Superior temporal gyrus (tissue), 1 donor: ENCODE measurements at regions not wholly inside any gene's neighbourhood (a gene's known extent, or its start where the extent isn't known, plus 50 kb on each side); places are given as distances from the start of the nearest gene placed in this dataset.

ENCODE experiments used
- DNase-seq: peaks from one replicate; pipeline ENCODE4 v3.0.0-alpha.2; 2016; ENCODE audit errors: extremely low spot score

- no peak for DNase-seq
Observed at GRCh38 chr6:145373826-145374225, 361.5 kb downstream of the EPM2A start.

GRCh38 chr6:145374570-145374969, 360.8 kb downstream of the EPM2A start:
- no peak for DNase-seq

- no peak for DNase-seq
Observed at GRCh38 chr6:145375502-145375901, 359.8 kb downstream of the EPM2A start.

- DNase-seq = no peak
Observed at GRCh38 chr6:145380186-145380585, 355.1 kb downstream of the EPM2A start.

GRCh38 chr6:145381941-145382340, 353.4 kb downstream of the EPM2A start:
- DNase-seq = no peak

- DNase-seq = no peak
Observed at GRCh38 chr6:145383428-145383827, 351.9 kb downstream of the EPM2A start.

GRCh38 chr6:145384503-145384902, 350.8 kb downstream of the EPM2A start:
- no peak for DNase-seq

- DNase-seq = no peak
Observed at GRCh38 chr6:145396499-145396898, 338.8 kb downstream of the EPM2A start.

GRCh38 chr6:145400508-145400907, 334.8 kb downstream of the EPM2A start:
- no peak for DNase-seq

GRCh38 chr6:145405006-145405551, 330.2 kb downstream of the EPM2A start:
- no peak for DNase-seq

GRCh38 chr6:145406783-145407182, 328.5 kb downstream of the EPM2A start:
- no peak for DNase-seq

- no peak for DNase-seq
Observed at GRCh38 chr6:145415616-145416015, 319.7 kb downstream of the EPM2A start.

GRCh38 chr6:145420599-145420998, 314.7 kb downstream of the EPM2A start:
- no peak for DNase-seq

GRCh38 chr6:145423936-145424335, 311.4 kb downstream of the EPM2A start:
- no peak for DNase-seq

GRCh38 chr6:145427232-145427631, 308.1 kb downstream of the EPM2A start:
- no peak for DNase-seq

GRCh38 chr6:145428706-145429105, 306.6 kb downstream of the EPM2A start:
- peak; percentile 48 for DNase-seq

GRCh38 chr6:145442110-145442509, 293.2 kb downstream of the EPM2A start:
- no peak for DNase-seq

GRCh38 chr6:145445674-145446073, 289.6 kb downstream of the EPM2A start:
- no peak for DNase-seq

GRCh38 chr6:145451029-145451428, 284.3 kb downstream of the EPM2A start:
- no peak for DNase-seq

GRCh38 chr6:145453376-145453775, 281.9 kb downstream of the EPM2A start:
- no peak for DNase-seq

GRCh38 chr6:145454006-145454405, 281.3 kb downstream of the EPM2A start:
- no peak for DNase-seq

GRCh38 chr6:145457556-145457955, 277.8 kb downstream of the EPM2A start:
- no peak for DNase-seq

GRCh38 chr6:145468534-145468933, 266.8 kb downstream of the EPM2A start:
- no peak for DNase-seq

GRCh38 chr6:145469021-145469420, 266.3 kb downstream of the EPM2A start:
- no peak for DNase-seq
